H9 (cell line): ENCODE measurements at regions not wholly inside any gene's neighbourhood (a gene's known extent, or its start where the extent isn't known, plus 50 kb on each side); places are given as distances from the start of the nearest gene placed in this dataset.

Experiments used
- DNase-seq: peaks from one replicate; pipeline ENCODE4 v3.0.0-alpha.2; 2017
- H2AFZ ChIP-seq: one replicate; pipeline ENCODE4 v1.6.1; 2013; ENCODE audit warnings: mild to moderate bottlenecking, low read length, control low read depth, moderate library complexity
- H2AK5ac ChIP-seq: 2 replicates; pipeline ENCODE4 v1.6.1; 2013; ENCODE audit warnings: low read length, control low read depth, mixed read lengths; ENCODE audit not compliant: insufficient read length
- H2BK120ac ChIP-seq: one replicate; pipeline ENCODE4 v1.6.1; 2013; ENCODE audit warnings: low read depth, mild to moderate bottlenecking, low read length, control low read depth, inconsistent platforms; ENCODE audit not compliant: poor library complexity, severe bottlenecking
- H2BK12ac ChIP-seq: 2 replicates; pipeline ENCODE4 v1.6.1; 2013; ENCODE audit warnings: low read length, control low read depth, mixed read lengths, low read depth; ENCODE audit not compliant: insufficient read length
- H2BK15ac ChIP-seq: 2 replicates; pipeline ENCODE4 v1.6.1; 2013; ENCODE audit warnings: low read depth, low read length, control low read depth
- H2BK20ac ChIP-seq: one replicate; pipeline ENCODE4 v1.6.1; 2013; ENCODE audit warnings: low read depth, mild to moderate bottlenecking, low read length, control low read depth, inconsistent platforms; ENCODE audit not compliant: poor library complexity, severe bottlenecking
- H2BK5ac ChIP-seq: 2 replicates; pipeline ENCODE4 v1.6.1; 2013; ENCODE audit warnings: low read length, control low read depth, mixed read lengths; ENCODE audit not compliant: insufficient read length
- H3K14ac ChIP-seq: 2 replicates; pipeline ENCODE4 v1.6.1; 2013; ENCODE audit warnings: low read length, control low read depth; ENCODE audit not compliant: insufficient read depth
- H3K18ac ChIP-seq: 2 replicates; pipeline ENCODE4 v1.6.1; 2013; ENCODE audit warnings: low read depth, mild to moderate bottlenecking, mixed read lengths, low read length, control low read depth; ENCODE audit not compliant: insufficient read length
- H3K23ac ChIP-seq: 2 replicates; pipeline ENCODE4 v1.6.1; 2013; ENCODE audit warnings: low read length, control low read depth, mixed read lengths, low read depth; ENCODE audit not compliant: insufficient read length
- H3K23me2 ChIP-seq: 2 replicates; pipeline ENCODE4 v1.6.1; 2013; ENCODE audit warnings: low read depth, mild to moderate bottlenecking, mixed read lengths, low read length, control low read depth; ENCODE audit not compliant: insufficient read length, poor library complexity, severe bottlenecking
- H3K27ac ChIP-seq: 2 replicates; pipeline ENCODE4 v1.5.1; 2013; ENCODE audit warnings: low read length, control low read depth, mixed read lengths, low read depth; ENCODE audit not compliant: insufficient read length
- H3K27me3 ChIP-seq: 2 replicates; pipeline ENCODE4 v1.6.1; 2013; ENCODE audit warnings: low read length, control low read depth, inconsistent platforms; ENCODE audit not compliant: insufficient read depth
- H3K4ac ChIP-seq: 2 replicates; pipeline ENCODE4 v1.6.1; 2013; ENCODE audit warnings: low read depth, mild to moderate bottlenecking, control low read depth, inconsistent platforms, low read length, moderate library complexity
- H3K4me1 ChIP-seq: 2 replicates; pipeline ENCODE4 v1.6.1; 2013; ENCODE audit warnings: low read length, control low read depth, inconsistent platforms; ENCODE audit not compliant: insufficient read depth
- H3K4me2 ChIP-seq: 2 replicates; pipeline ENCODE4 v1.6.1; 2013; ENCODE audit warnings: low read length, control low read depth, mixed read lengths; ENCODE audit not compliant: insufficient read length, insufficient read depth
- H3K56ac ChIP-seq: 2 replicates; pipeline ENCODE4 v1.6.1; 2013; ENCODE audit warnings: low read depth, mild to moderate bottlenecking, mixed read lengths, low read length, control low read depth; ENCODE audit not compliant: insufficient read length
- H3K79me1 ChIP-seq: 2 replicates; pipeline ENCODE4 v1.6.1; 2013; ENCODE audit warnings: low read depth, mild to moderate bottlenecking, moderate library complexity, low read length, control low read depth, inconsistent platforms; ENCODE audit not compliant: insufficient read depth, poor library complexity, severe bottlenecking
- H3K79me2 ChIP-seq: 2 replicates; pipeline ENCODE4 v1.6.1; 2013; ENCODE audit warnings: low read length, control low read depth, inconsistent platforms; ENCODE audit not compliant: insufficient read depth
- H3K9ac ChIP-seq: 2 replicates; pipeline ENCODE4 v1.6.1; 2013; ENCODE audit warnings: low read length, control low read depth, mixed read lengths; ENCODE audit not compliant: insufficient read length; ENCODE audit errors: extremely low read depth
- H3K9me3 ChIP-seq: one replicate; pipeline ENCODE4 v1.6.1; 2013; ENCODE audit warnings: low read depth, low read length, inconsistent platforms; ENCODE audit not compliant: control insufficient read depth
- H3T11ph ChIP-seq: one replicate; pipeline ENCODE4 v1.6.1; 2013; ENCODE audit warnings: mild to moderate bottlenecking, low read length, control low read depth, inconsistent platforms
- H4K20me1 ChIP-seq: one replicate; pipeline ENCODE4 v1.6.1; 2013; ENCODE audit not compliant: control insufficient read depth, insufficient read length, insufficient read depth
- H4K5ac ChIP-seq: 2 replicates; pipeline ENCODE4 v1.6.1; 2013; ENCODE audit warnings: low read depth, mild to moderate bottlenecking, mixed read lengths, low read length, control low read depth; ENCODE audit not compliant: insufficient read length
- H4K8ac ChIP-seq: replicated peaks from 2 replicates; pipeline ENCODE4 v1.6.1; 2013; ENCODE audit warnings: low read length, control low read depth, mixed read lengths, low read depth; ENCODE audit not compliant: insufficient read length
- H4K91ac ChIP-seq: 2 replicates; pipeline ENCODE4 v1.6.1; 2013; ENCODE audit warnings: low read depth, mild to moderate bottlenecking, moderate library complexity, mixed read lengths, low read length, control low read depth; ENCODE audit not compliant: insufficient read length
- H3K27ac Mint-ChIP-seq, 3 experiments: 2 replicates in 2 of 3; 3 replicates in 1 of 3; pipeline ENCODE4 v1.8.0; 2020 to 2021; ENCODE audit warnings: mixed read lengths in 3 of 3, mild to moderate bottlenecking in 1 of 3, moderate library complexity in 1 of 3
- H3K27me3 Mint-ChIP-seq: 2 replicates; pipeline ENCODE4 v1.8.0; 2021; ENCODE audit warnings: low read depth, mild to moderate bottlenecking, moderate library complexity, mixed read lengths
- H3K36me3 Mint-ChIP-seq, 3 experiments: 2 replicates in 2 of 3; 3 replicates in 1 of 3; pipeline ENCODE4 v1.8.0; 2020 to 2021; ENCODE audit warnings: low read depth in 3 of 3, mixed read lengths in 3 of 3; ENCODE audit not compliant: insufficient read depth in 1 of 3
- H3K4me1 Mint-ChIP-seq, 2 experiments: 2 replicates each; pipeline ENCODE4 v1.8.0; 2020; ENCODE audit warnings: mixed read lengths in 2 of 2
- H3K4me3 Mint-ChIP-seq, 2 experiments: 2 replicates in 1 of 2; 3 replicates in 1 of 2; pipeline ENCODE4 v1.8.0; 2020 to 2021; ENCODE audit warnings: mild to moderate bottlenecking in 2 of 2, mixed read lengths in 2 of 2, moderate library complexity in 1 of 2
- H3K9me3 Mint-ChIP-seq, 2 experiments: 2 replicates in 1 of 2; 3 replicates in 1 of 2; pipeline ENCODE4 v1.8.0; 2020; ENCODE audit warnings: mild to moderate bottlenecking in 2 of 2, mixed read lengths in 2 of 2, moderate library complexity in 1 of 2
- WGBS: extraction: QIAGEN DNeasy Blood & Tissue Kit; methylation state at CpG from one replicate; pipeline ENCODE4 v1.1.7; 2013; ENCODE audit warnings: missing lambda C conversion rate, low lambda C conversion rate, mixed read lengths; ENCODE audit not compliant: insufficient read length; ENCODE audit errors: extremely low coverage; 5-methylcytosine and 5-hydroxymethylcytosine counted together
- TF ChIP-seq, protein P1 (sequence below): fragments of 200-600 bp; sonication (generic); conservative IDR thresholded peaks from 3 replicates; pipeline ENCODE4 v1.8.0; 2021; ENCODE audit warnings: antibody characterized with exemption, mild to moderate bottlenecking

GRCh38 chr5:171612749-171613148, 172.9 kb upstream of the SMIM23 start:
- no peak overlapping the region for H3K4me2 ChIP-seq
- H3K9ac ChIP-seq, result no peak overlapping the region
- peaks cover 9 to 13% of the 10 kb centered on the region in 2 experiments for H3K4me1 Mint-ChIP-seq
- TF ChIP-seq, protein P1, sequence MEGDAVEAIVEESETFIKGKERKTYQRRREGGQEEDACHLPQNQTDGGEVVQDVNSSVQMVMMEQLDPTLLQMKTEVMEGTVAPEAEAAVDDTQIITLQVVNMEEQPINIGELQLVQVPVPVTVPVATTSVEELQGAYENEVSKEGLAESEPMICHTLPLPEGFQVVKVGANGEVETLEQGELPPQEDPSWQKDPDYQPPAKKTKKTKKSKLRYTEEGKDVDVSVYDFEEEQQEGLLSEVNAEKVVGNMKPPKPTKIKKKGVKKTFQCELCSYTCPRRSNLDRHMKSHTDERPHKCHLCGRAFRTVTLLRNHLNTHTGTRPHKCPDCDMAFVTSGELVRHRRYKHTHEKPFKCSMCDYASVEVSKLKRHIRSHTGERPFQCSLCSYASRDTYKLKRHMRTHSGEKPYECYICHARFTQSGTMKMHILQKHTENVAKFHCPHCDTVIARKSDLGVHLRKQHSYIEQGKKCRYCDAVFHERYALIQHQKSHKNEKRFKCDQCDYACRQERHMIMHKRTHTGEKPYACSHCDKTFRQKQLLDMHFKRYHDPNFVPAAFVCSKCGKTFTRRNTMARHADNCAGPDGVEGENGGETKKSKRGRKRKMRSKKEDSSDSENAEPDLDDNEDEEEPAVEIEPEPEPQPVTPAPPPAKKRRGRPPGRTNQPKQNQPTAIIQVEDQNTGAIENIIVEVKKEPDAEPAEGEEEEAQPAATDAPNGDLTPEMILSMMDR, result no peak
- no peak overlapping the region for H2BK12ac ChIP-seq
- H3K18ac ChIP-seq, result no peak overlapping the region
- no peaks in the 10 kb centered on the region for H3K23me2 ChIP-seq
- H2BK20ac ChIP-seq, result no peak overlapping the region
- H3K27me3 Mint-ChIP-seq, result peaks cover 84% of the 10 kb centered on the region
- no peak overlapping the region for H3K56ac ChIP-seq
- no peak overlapping the region for H2BK15ac ChIP-seq
- no peaks in the 10 kb centered on the region; a peak in 1 of 7 replicates for H3K36me3 Mint-ChIP-seq
- H4K91ac ChIP-seq, result no peak overlapping the region
- H3K27me3 ChIP-seq, result peaks cover 4% of the 10 kb centered on the region; the same call in 1 of the 2 replicates
- H3K79me1 ChIP-seq, result no peaks in the 10 kb centered on the region
- H3T11ph ChIP-seq, result no peak overlapping the region
- H3K23ac ChIP-seq, result no peak overlapping the region
- H4K8ac ChIP-seq, result no peak overlapping the region
- H2AFZ ChIP-seq, result no peak overlapping the region
- no CpG with 5 or more reads among the region's 5 CpGs for WGBS
- no peak overlapping the region for H3K27ac Mint-ChIP-seq
- no peak overlapping the region for H4K5ac ChIP-seq
- no peaks in the 10 kb centered on the region; the same call in 1 of the 2 replicates for H3K4me1 ChIP-seq
- no peaks in the 10 kb centered on the region for H3K9me3 ChIP-seq
- no peak for DNase-seq
- peaks cover 7 to 10% of the 10 kb centered on the region in 2 experiments; a peak in 3 of 5 replicates for H3K9me3 Mint-ChIP-seq
- H2BK120ac ChIP-seq, result no peak overlapping the region
- no peak overlapping the region for H2AK5ac ChIP-seq
- H4K20me1 ChIP-seq, result no peaks in the 10 kb centered on the region
- no peak overlapping the region for H2BK5ac ChIP-seq
- no peak overlapping the region for H3K27ac ChIP-seq
- H3K14ac ChIP-seq, result no peak overlapping the region; the same call in 1 of the 2 replicates
- no peak overlapping the region for H3K4me3 Mint-ChIP-seq
- H3K79me2 ChIP-seq, result no peaks in the 10 kb centered on the region
- H3K4ac ChIP-seq, result no peak overlapping the region
